ENCODE measurements at regions not wholly inside any gene's neighbourhood (a gene's known extent, or its start where the extent isn't known, plus 50 kb on each side); places are given as distances from the start of the nearest gene placed in this dataset.

DNA sequence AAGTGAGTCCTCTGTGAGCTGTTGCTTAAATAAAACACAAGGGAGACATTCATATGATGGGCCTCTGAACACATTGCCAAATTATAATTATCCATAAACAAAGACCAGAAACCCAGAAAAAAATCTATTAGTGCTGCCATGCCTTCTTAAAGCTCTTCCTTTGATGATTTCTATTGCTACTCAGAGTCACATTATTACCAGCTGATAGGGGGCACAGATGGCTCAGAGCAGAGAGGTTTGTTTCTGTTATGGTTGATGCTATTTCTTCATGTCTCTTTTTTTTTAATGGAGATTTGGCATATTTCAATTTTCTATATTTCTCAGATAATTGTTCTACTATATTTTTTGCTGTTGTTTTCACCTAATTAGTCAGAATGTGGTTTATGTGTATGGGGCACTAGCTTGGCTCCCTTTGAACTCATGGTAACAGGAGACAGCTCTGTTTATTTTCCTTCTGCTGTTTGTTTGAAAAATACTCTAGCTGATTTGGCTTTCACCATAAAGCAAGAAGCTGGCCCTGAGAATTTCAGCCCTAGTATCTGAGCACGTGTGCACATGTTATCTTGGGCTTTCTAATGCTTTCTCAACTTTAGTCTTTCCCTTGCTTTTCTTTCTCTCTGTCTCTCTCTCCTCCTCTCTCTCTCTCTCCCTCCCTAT lies 568.8 kb downstream of the PPARGC1A start:
- H3K36me3 ChIP-seq: no peaks in the 10 kb centered on the region
- no peaks in the 10 kb centered on the region for H3K9me3 ChIP-seq
- H3K4me1 ChIP-seq: no peaks in the 10 kb centered on the region
- no peak overlapping the region for H3K4me3 ChIP-seq
- H3K27me3 ChIP-seq: no peaks in the 10 kb centered on the region
- DNase-seq: no peak
- no peak for TF ChIP-seq CTCF (IDR thresholded peaks at IDR 0.05)
- TF ChIP-seq POLR2A (IDR thresholded peaks at IDR 0.05): no peak
- H3K27ac ChIP-seq: no peak overlapping the region

DNA sequence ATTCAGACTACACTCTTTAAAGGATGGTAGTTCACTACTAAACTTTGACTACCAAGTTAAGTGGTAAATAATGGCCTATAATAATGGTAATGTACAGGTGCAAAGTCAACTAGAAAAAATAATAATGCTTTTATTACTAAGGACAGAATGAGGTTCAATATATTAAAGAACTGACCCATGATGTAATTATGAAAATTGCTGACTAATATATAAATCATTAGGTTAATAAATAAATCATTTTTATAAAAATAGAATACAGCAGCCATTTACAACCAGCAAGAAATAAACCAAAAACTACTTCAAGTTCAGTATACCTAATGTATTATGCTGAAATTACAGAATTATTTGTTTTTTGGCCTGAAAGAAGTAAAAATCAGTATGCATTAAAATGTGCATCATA lies 577.2 kb downstream of the PPARGC1A start:
- Histone ChIP-seq H3K27ac (no peak overlapping the region), H3K4me1 (no peaks in the 10 kb centered on the region), H3K4me3 (no peak overlapping the region), H3K27me3 (no peaks in the 10 kb centered on the region), H3K36me3 (no peaks in the 10 kb centered on the region), H3K9me3 (no peaks in the 10 kb centered on the region)
- TF ChIP-seq POLR2A (IDR thresholded peaks at IDR 0.05) (no peak), CTCF (IDR thresholded peaks at IDR 0.05) (no peak)
- no peak for DNase-seq

DNA sequence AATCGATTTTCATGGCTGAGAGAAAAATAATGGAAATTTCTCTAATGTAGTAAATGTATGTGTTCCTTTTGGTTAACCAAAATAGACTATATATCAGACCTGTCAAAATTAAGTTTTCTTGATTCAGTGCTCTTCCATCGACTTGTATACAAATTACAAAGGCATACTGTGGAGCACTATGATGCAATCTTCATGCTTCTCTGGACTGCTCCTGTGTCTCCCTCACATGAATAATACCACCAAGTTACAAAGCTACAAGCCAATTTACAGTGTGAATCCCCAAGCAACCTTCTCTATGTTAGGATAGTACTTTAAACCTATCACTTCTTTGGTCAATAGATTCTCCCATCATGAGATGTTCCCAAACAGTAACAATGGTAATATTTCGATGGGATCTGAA lies 577.9 kb downstream of the PPARGC1A start:
- DNase-seq: no peak
- Histone ChIP-seq H3K27ac (no peak overlapping the region), H3K4me3 (no peak overlapping the region), H3K36me3 (no peaks in the 10 kb centered on the region), H3K27me3 (no peaks in the 10 kb centered on the region), H3K4me1 (no peaks in the 10 kb centered on the region), H3K9me3 (no peaks in the 10 kb centered on the region)
- TF ChIP-seq POLR2A (IDR thresholded peaks at IDR 0.05) (no peak), CTCF (IDR thresholded peaks at IDR 0.05) (no peak)

GRCh38 chr4:23305026-23305425 lies 584.8 kb downstream of the PPARGC1A start:
- no peaks in the 10 kb centered on the region for H3K27me3 ChIP-seq
- no peak overlapping the region for H3K27ac ChIP-seq
- no peaks in the 10 kb centered on the region for H3K4me1 ChIP-seq
- no peaks in the 10 kb centered on the region for H3K9me3 ChIP-seq
- no peak overlapping the region for H3K4me3 ChIP-seq
- no peak for DNase-seq
- no peak for TF ChIP-seq CTCF (IDR thresholded peaks at IDR 0.05)
- no peak for TF ChIP-seq POLR2A (IDR thresholded peaks at IDR 0.05)
- no peaks in the 10 kb centered on the region for H3K36me3 ChIP-seq

DNA sequence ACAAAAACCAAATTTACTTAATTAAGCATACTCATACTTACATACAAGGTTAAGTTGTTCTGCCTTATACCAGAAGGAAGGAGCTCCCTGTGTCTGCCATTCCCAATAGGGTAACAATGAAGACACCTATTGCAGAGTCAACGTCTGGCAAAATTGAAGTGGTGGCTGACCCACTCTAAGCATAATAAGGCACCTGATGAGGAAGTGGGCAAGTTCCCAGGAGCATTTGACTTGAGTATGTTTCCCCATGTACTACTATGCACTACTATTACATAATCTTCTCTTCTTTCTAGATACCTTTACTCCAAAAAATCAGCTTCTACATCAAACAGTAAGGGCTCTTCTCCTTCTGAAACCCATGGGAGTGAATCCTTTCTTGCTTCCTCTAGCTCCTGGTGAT lies 591.5 kb downstream of the PPARGC1A start:
- no peak overlapping the region for H3K27ac ChIP-seq
- no peak for TF ChIP-seq CTCF (IDR thresholded peaks at IDR 0.05)
- no peak for TF ChIP-seq POLR2A (IDR thresholded peaks at IDR 0.05)
- no peaks in the 10 kb centered on the region for H3K9me3 ChIP-seq
- no peaks in the 10 kb centered on the region for H3K36me3 ChIP-seq
- H3K27me3 ChIP-seq: no peaks in the 10 kb centered on the region
- no peak overlapping the region for H3K4me3 ChIP-seq
- no peaks in the 10 kb centered on the region for H3K4me1 ChIP-seq
- DNase-seq: no peak

DNA sequence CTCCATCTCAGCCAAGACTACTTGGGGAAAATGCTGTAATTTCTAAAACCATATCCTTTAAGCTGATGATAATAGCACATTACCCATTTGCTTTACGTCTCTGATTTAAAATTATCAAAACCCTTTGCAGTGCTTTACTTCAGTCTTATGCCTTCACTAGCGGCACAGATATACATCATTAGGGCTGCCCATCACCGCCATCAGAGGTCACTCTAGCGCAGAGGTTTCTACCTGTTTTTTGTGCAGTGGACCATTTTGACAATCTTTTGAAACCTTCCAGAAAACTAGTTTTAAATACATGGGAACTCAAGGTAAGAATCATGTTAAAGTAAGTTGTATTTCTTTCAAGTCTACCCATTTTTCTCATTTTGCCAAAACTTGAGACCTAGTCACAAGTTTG lies 592.5 kb downstream of the PPARGC1A start:
- Histone ChIP-seq H3K4me1 (no peaks in the 10 kb centered on the region), H3K27ac (no peak overlapping the region), H3K36me3 (no peaks in the 10 kb centered on the region), H3K27me3 (no peaks in the 10 kb centered on the region), H3K9me3 (no peaks in the 10 kb centered on the region), H3K4me3 (no peak overlapping the region)
- no peak for TF ChIP-seq POLR2A (IDR thresholded peaks at IDR 0.05)
- TF ChIP-seq CTCF (IDR thresholded peaks at IDR 0.05): no peak
- no peak for DNase-seq
